AG10803 (cell line): ENCODE measurements at regions not wholly inside any gene's neighbourhood (a gene's known extent, or its start where the extent isn't known, plus 50 kb on each side); places are given as distances from the start of the nearest gene placed in this dataset.

ENCODE experiments used
- DNase-seq: peaks from one replicate; pipeline ENCODE4 v3.0.0; 2010; ENCODE audit warnings: low read depth
- H3K4me3 ChIP-seq: 2 replicates; pipeline ENCODE4 v1.5.1; 2011; ENCODE audit warnings: mild to moderate bottlenecking, low read length, control low read depth
- CTCF ChIP-seq: conservative IDR thresholded peaks from 2 replicates; pipeline ENCODE4 v1.5.1; 2011; ENCODE audit warnings: mild to moderate bottlenecking, low read length, control low read depth, inconsistent platforms

GRCh38 chr15:81914734-81915256 lies 131.0 kb downstream of the MEX3B start:
- no peak for TF ChIP-seq CTCF
- H3K4me3 ChIP-seq, result no peak overlapping the region
- no peak for DNase-seq

- TF ChIP-seq CTCF, result no peak
- H3K4me3 ChIP-seq, result no peak overlapping the region
- DNase-seq, result no peak
Measured at GRCh38 chr15:81914333-81914732, 131.5 kb downstream of the MEX3B start.

- TF ChIP-seq CTCF, result no peak
- H3K4me3 ChIP-seq, result no peak overlapping the region
- DNase-seq, result no peak
Measured at GRCh38 chr15:81911022-81911971, 134.5 kb downstream of the MEX3B start.

- no peak for TF ChIP-seq CTCF
- H3K4me3 ChIP-seq, result no peak overlapping the region
- DNase-seq, result no peak
Measured at GRCh38 chr15:81910355-81911021, 135.3 kb downstream of the MEX3B start.

- DNase-seq, result no peak
- no peak overlapping the region for H3K4me3 ChIP-seq
- no peak for TF ChIP-seq CTCF
Measured at GRCh38 chr15:81909011-81909358, 136.8 kb downstream of the MEX3B start.

- DNase-seq, result no peak
- TF ChIP-seq CTCF, result no peak
- no peak overlapping the region for H3K4me3 ChIP-seq
Measured at GRCh38 chr15:81908111-81908510, 137.7 kb downstream of the MEX3B start.
